SIG-M5 (cell line): ENCODE measurements at regions not wholly inside any gene's neighbourhood (a gene's known extent, or its start where the extent isn't known, plus 50 kb on each side); places are given as distances from the start of the nearest gene placed in this dataset.

Source experiments
- DNase-seq: peaks from one replicate; lab custom pipeline; 2025; lab: John Stamatoyannopoulos, UW

DNA sequence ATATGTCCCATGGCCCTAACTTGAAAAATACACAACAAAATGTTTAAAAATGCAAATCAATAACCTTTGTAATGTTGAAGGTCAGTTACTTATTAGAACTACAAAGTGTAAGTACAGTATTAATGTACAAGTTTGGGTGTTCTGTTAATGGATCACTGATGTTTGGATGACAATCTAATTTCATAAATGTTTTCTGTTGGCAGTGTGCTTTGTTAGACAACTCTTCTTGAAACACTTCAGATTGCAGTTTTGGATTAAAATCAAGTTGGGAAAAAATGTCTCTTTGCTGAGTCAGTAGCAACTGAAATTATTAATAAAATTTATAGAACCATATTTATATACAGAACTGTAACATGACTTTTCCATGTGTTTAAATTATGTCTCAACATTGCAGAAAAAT lies 1063.5 kb upstream of the PCDH9 start:
- DNase-seq: no peak

DNA sequence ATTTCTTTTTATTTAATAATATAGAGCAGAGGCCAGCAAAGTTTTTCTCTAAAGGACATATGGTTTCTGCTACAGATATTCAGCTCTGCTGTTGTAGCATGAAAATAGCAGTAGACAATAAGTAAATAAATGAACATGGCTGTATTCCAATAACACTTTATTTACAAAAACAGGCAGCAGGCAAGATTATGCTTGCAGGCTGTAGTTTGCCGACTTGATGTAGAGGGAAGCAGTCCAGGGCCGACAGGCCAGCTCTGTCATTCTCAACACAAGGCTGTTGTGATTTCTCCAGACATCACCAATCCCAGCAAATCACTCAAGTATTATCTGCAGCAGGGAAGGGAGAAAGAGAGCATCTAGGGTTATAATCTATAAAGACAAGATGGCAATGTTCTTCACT lies 1062.5 kb upstream of the PCDH9 start:
- no peak for DNase-seq

DNA sequence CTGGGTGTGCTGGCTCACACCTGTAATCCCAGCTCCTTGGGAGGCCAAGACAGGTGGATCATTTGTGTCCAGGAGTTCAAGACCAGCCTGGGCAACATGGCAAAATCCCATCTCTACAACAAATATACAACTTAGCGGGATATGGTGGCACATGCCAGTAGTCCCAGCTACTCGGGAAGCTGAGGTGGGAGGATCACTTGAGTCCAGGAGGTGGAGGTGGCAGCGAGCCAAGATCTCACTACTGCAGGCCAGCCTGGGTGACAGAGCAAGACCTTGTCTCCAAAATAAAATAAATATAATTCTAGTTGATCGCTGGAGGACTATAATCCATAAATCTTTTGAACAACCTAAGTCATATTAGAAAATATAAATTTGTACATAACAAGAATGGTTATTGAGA lies 1061.5 kb upstream of the PCDH9 start:
- DNase-seq: no peak

DNA sequence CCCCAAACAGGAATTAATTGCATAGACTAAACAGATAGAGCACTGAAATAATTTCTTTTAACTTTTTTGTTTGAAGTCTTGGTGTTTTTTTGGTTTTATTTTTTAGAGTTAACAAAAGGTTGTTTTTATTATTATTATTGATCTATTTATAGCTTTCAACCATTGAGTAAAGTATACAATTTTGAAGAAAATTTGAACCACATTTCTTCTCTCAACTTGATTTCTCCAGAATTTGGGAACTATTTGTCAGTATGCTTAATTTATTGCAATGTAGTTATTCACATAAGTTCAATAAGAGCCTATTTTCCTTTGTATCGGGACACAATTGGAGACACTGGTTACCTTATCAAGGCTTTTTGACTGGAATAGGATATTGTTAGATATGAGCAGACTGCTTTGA lies 1045.6 kb upstream of the PCDH9 start:
- DNase-seq: no peak

DNA sequence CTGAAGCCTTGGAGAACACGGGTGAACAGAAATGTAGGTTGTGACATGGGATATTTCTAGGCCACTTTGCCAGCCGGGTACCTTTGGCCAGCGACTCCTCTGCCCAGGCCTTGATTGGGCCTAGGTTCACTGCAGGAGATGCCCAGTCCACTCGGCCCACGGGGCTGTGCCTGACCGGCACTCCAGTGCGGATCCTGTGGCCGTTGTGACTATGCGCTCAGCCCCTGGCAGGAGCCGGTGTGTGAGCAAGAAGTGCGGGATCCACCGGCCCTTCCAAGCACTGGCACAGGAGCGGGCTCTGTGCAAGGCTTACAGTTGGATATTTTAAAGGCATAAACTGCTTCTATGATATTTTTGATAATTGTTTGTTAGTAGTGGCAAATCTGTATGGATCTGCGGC lies 1042.5 kb upstream of the PCDH9 start:
- no peak for DNase-seq

DNA sequence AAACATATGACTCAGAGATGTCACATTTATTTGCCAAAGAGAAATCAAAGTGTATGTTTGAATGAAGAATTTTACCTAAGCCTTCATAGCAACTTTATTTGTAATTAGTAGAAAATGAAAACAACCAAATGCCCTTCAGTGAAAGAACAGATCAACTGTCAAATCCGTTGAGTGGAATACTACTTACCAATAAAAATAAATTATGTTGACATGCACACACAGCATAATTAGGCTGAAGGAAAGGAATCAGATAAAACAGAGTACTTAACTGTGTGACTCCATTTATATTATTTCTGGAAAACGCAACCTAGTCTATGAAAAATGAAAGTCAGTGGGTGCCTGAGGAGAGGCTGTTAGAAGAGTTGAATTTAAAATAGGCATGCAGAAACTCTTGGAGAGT lies 1034.6 kb upstream of the PCDH9 start:
- no peak for DNase-seq

DNA sequence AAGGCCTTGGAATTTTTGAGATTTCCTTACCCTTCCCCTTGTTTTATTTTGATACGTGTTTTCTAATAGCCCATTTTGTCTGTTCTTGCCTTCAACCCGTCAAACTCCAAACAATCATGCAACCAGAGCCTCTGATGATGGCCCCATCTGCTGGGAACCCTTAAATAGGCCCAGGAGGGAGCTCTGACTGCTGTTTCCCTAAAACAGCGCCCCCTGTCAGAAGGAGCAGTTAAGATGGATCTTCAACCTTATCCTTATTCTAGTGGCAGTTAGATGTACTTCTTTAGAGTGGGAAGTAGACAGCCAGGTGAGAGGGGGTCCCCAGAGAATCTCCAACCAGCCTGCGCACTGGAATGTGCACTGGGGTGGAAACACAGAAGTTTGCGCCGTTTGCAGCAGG lies 1031.0 kb upstream of the PCDH9 start:
- DNase-seq: no peak

DNA sequence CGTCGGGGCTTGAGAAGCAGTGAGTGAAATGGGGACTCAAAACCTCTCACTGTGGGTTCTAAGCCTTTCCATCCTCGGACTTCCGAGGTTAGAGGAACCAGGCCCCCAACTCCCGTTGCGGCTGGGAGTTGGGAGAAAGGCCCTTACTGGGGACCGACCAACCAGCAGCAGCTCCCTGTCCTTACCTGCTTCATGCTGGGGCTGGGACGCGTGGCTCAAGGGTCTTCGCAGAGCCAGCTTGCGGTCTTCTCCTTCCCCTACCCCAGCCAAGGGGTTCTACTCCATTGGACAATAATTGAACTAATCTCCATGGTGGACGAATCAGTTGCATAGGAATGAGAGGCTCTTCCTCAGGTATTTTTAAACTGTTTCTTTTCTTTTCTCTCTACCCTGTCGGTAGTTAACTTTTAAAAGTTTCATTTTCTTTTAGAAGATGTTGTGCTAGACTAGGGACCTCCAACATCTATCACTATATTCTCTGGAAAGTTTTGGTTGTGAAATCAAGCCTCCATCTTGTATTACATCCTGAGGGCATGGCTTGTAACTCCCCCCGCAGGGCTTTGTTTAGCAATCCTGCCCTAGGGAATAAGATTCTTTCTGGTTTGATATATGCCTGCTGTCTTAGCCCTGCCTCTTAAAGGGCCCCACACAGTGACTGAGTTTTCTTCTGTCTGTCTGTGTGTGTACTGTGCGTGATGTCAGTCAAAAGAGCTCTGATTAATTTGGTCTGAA lies 1027.1 kb upstream of the PCDH9 start:
- DNase-seq: no peak

DNA sequence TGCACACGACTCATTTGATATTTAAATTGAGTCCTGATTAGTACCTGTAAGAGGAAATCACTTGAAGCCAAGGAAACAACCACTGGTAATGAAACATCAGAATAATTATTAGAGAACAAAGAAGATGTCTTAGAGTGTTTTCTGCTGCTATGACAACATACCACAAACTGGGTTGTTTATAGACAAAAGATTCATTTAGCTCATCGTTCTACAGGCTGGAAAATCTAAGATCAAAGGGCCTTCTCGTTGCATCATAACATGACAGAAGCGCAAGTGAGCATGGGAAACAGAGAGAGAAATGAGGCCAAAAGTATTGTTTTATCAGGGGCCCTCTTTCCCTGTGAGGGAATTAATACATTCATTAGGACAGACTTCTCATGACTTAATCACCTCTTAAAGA lies 1024.0 kb upstream of the PCDH9 start:
- DNase-seq: no peak

DNA sequence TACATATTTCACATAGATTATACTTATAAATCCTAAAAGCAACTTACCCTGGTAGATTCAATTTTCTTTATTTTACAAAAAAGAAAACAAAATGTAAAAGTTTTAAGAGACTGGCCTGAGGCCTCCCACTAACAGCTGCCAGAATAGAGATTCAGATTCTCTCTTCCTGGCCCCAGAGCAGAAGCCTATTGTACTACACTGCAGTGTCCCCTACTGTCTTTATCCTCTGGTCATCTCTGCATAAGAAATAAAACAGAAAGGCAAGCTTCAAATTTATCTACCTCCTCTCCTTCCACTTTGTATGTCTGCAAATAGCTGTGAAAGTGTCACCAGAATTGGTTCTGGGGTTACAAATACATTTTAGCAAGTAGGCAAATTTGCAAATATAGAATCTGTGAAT lies 1004.1 kb upstream of the PCDH9 start:
- DNase-seq: no peak

DNA sequence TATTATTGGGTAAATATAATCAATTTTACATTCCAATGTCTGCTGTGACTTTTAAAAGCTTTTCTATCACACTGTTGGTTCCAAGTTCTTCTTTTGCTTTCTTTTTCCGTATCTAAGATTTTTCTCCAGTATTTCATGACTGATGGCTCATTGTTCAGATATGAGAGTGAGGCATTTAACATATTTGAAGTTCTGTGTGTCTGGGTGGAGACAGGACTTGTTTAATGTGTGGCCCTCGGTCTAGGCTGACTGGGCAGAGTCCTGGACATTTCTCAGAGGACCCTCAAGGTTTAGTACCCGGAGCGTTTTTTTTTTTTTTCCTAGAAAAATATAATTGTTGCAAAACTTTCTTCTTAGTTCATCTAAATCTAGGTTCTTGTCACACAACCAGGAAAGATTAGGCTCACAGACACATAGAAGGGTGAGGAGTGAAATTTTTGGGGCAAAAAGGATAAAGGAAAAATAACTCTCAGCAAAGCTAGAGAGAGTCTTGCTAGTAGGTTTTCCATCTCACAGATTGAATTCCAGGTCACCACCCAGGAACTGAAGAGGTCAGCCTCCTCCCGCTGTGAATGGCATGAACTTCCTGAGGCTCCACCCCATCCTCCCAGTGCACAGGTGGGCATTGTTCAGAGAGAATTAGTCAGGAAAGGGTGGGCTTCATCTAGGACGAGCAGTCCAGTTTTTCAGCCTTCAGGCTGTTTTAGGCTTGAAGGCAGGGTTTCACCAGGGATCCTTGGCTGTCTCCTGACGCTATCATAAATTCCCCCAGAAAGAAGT lies 1002.4 kb upstream of the PCDH9 start:
- DNase-seq: no peak

DNA sequence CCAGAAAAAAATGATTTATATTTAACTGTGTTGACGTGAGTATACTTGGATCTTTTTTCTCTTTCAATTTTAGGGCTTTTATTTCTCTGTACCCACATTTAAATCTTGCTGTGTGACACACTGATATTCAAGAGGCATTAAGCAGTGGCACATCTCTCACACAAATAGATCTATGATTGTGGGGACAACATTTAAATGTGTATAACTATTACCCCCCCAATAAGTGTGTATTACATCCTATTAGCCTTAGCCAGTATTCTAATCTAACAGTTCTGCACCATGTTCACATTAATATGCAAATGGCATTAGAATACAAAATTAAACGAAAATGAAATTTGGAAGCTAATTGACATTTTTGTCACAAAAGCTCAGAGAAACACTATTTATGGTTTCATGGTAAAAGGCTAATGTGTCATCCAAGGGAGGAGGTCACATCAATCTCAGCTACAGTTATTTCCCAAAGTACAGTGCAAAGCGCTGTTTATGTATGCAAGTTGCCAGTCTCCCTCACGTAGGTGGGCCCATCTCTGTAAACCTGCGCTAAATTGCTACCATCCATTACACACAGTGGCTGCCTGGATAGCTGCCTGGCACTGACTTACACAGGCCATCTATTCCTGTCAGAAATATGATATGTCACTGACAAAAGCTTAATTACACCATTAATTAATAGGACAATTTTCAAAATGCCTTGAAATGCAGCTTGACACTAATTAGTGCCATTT lies 984.7 kb upstream of the PCDH9 start:
- DNase-seq: no peak

DNA sequence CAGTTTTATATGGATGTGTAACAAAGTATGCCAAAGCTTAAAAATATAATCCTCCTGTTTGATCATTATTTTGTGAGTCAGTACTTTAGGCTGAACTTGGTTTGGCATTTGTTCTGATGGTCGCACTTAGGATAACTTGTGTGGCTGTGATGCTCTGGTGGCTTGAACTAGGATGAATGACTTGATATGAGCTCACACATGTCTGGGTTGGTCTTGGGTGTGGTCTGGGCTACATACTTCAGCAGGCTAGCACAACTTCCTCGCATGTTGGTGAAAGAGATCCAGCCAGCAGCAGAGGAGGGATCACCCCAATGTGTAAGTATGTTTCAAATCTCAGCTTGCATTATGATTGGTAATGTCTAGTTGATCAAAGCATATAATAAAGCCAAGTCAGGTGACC lies 969.1 kb upstream of the PCDH9 start:
- DNase-seq: no peak

DNA sequence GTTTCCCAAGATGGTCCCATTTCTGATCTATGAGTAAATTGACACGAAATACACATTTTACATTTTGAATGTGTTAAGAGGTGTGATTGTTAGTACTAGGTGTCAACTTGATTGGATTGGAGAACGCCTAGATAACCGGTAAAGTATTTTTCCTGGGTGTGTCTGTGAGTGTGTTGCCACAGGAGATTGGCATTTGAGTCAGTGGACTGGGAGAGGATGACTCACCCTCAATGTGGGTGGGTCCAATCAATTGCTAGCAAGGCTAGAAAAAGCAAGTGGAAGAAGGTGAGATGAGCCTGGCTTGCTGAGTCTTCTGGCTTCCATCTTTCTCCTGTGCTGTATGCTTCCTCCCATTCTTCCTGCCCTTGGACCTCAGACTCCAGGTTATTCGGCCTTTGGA lies 960.7 kb upstream of the PCDH9 start:
- DNase-seq: no peak

DNA sequence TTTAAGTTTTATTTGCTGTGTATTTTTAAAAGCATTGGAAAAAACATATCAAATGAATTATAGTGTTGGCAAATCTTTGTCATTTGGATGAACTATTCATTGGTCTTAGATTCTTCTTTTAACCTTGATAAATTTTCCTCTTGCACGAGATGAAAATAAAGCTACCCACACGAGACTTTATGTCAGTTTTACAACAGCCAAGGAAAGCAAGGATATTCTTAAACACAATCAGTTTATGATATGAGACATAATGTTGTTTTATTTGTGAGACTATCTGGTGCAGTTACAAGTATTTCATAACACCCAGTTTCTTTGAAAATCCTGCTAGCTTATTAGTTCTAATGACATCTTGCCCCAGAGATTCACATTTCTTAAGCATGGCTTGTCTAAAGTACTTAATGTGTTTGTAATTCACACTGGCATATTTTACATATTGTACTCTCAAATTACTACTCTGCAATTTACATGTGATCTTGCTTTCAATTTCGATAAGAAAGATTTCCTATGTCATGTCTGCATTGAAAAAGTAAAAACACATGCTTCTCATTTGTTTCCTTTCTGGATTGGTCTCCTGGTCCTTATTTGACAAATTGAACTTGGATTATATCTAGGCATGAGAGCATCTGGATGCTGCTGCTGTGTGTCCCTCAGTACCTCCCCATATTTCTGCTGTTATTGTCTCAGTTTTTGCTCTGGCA lies 955.5 kb upstream of the PCDH9 start:
- DNase-seq: no peak

DNA sequence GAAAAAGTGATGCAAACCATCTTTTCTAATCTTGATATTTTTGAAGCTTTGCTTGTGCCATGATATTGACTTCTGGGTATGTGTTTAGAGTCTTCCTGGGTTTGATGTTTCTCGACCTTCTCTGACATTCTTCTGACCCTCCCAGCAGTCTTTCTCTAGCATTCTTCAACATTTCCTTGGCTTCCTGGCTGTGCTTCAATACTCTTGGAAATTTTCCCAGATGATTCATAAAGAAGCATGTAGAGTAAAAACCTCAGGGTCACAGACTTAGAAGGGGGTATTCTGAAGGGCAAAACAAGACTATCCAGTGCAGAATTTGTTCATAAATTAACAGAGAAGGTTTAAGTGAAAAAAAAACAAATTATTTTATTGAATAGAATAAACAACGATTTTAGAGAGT lies 946.3 kb upstream of the PCDH9 start:
- no peak for DNase-seq

DNA sequence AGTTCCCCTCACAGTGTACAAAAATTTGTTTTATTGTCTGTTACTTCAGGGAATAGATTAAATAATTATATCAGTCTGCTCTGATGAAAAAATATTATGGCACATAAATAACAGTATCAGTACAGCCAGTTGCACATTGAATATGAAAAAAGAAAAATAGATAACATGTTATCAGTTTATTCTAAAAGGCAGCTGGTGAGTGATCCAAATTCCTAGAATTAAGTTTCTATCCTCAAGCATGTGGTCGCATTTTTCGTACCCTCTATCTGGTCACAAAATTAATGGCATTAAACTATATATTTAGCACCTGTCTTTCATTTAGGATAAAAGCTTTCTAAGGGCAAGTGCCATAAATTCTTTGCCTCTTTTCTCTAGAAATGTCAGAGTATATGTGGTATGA lies 944.8 kb upstream of the PCDH9 start:
- DNase-seq: no peak

DNA sequence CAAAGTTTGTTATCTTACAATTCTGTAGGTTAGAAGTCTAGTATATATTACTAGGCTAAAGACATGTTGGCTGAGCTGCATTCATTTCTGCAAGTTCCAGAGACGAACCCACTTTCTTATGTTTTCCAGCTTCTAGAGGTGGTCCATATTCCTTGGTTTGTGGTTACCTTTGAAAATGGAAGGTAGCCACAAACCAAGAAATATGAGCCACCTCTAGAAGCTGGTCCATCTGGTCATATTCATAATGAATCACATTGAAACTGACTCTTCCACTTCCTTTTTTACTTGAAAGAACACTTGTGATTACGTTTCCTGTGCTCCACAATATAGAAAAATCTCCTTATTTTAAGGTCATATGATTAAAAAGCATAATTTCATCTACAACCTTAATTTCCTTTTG lies 943.0 kb upstream of the PCDH9 start:
- no peak for DNase-seq

DNA sequence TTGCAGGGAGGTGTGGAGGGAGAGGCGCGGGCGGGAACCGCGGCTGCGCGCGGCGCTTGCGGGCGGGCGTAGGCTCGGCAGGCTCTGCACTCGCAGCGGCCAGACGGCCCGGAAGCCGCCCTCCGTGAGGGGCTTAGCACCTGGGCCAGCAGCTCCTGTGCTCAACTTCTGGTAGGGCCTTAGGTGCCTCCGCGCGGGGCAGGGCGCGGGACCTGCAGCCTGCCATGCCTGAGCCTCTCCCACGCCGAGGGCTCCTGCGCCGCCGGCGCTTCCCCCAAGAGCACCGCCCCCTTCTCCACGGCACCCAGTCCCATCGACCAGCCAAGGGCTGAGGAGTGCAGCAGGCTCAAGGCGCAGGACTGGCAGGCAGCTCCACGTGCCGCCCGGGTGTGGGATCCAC lies 940.8 kb upstream of the PCDH9 start:
- DNase-seq: no peak

DNA sequence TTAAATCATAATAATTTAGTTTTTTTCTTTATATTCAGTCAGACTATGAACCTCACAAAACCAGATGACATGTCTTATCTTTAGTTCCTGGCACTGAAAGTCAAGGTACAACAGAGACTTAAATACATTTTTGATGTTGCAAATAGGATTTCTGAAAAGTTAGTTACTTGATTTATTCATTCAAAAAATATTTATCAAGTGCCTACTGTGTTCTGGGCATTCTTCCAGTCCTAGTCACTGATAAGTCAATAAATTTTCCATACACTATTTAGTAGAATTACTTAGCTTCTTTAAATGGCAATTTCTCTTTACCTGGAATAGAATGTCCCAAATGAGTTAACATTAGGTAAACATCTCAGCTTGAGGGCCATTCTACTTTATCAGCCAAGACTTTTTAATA lies 938.3 kb upstream of the PCDH9 start:
- DNase-seq: no peak

DNA sequence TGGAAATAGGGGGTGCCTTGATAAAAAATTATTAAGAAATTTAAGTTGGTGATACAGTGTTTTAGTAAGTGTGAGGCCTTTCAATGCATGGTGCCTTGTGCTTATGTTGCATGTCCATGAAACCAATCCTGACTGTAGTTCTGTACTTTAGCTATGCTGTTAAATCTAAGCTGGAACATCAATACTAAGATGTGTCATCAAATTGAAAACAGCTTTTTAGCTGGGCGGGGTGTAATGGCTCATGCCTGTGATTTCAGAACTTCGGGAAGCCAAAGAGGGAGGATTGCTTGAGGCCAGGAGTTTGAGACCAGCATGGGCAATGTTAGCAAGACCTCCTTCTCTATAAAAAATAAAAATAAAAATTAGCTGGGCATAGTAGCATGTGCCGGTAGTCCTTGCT lies 930.3 kb upstream of the PCDH9 start:
- no peak for DNase-seq

DNA sequence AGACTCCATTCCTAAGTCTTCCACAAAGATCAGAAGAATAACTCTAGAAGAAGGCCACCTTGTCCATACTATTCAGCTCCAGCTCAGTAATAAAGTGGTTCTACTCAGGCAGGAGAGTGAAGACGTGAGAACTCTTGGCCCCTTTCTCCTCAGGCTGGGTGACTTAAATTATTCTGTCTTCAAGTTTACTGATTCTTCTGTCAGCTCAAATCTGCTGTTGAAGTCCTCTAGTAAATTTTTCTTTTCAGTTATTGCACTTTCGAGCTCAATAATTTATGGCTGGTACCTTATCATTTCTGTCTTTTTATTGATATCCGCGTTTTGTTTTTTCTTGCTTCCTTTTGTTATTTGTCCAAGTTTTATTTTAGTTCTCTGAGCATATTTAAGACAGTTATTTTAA lies 922.3 kb upstream of the PCDH9 start:
- no peak for DNase-seq

DNA sequence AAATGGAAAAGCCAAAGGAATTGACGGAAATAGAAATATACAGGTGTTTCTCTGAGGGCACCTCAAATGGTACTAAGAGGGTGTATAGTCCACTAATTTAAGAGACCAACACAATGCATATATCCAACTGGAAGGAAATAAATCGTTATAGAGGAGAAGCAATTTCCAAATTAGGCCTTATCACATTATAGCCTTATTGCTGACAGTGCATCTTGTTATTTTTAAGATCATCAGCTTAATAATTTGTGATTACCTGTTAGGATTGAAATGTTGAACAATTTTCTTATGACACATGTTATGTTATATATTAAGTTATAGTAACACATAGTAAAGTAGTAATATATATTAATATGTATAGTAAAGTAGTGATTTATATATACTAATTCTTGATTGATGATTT lies 915.7 kb upstream of the PCDH9 start:
- no peak for DNase-seq
